GM23338 (cell line): ENCODE measurements at regions not wholly inside any gene's neighbourhood (a gene's known extent, or its start where the extent isn't known, plus 50 kb on each side); places are given as distances from the start of the nearest gene placed in this dataset.

Experiments used
- ATAC-seq: fragments of 200-7000 bp; cut with Tn5 transposase; 3 replicates; pipeline ENCODE4 v1.9.1; 2020
- DNase-seq: peaks from one replicate; pipeline ENCODE4 v3.0.0-alpha.2; 2015; ENCODE audit warnings: low spot score
- H2AFZ ChIP-seq: fragments of 200-600 bp; sonication (generic); 2 replicates; pipeline ENCODE4 v1.8.0; 2016; ENCODE audit warnings: antibody characterized with exemption, mild to moderate bottlenecking, moderate library complexity
- H3F3A ChIP-seq: fragments of 200-600 bp; sonication (generic); replicated peaks from 2 replicates; pipeline ENCODE4 v1.8.0; 2017; ENCODE audit warnings: antibody characterized with exemption, mixed run types, low read depth
- H3K27ac ChIP-seq: fragments of 200-600 bp; sonication (generic); 2 replicates; pipeline ENCODE4 v1.6.1; 2016; ENCODE audit warnings: low read depth
- H3K27me3 ChIP-seq: fragments of 200-600 bp; sonication (generic); 2 replicates; pipeline ENCODE4 v1.8.0; 2016; ENCODE audit warnings: mild to moderate bottlenecking, mixed run types, moderate library complexity; ENCODE audit not compliant: insufficient read depth
- H3K36me3 ChIP-seq: fragments of 200-600 bp; sonication (generic); 2 replicates; pipeline ENCODE4 v1.8.0; 2016; ENCODE audit warnings: mild to moderate bottlenecking; ENCODE audit not compliant: insufficient read depth
- H3K4me1 ChIP-seq: fragments of 200-600 bp; sonication (generic); 2 replicates; pipeline ENCODE4 v1.8.0; 2016; ENCODE audit warnings: mild to moderate bottlenecking, moderate library complexity; ENCODE audit not compliant: insufficient read depth
- H3K4me2 ChIP-seq: fragments of 200-600 bp; sonication (generic); 2 replicates; pipeline ENCODE4 v1.7.1; 2017; ENCODE audit warnings: mixed run types
- H3K4me3 ChIP-seq: fragments of 200-600 bp; sonication (generic); 2 replicates; pipeline ENCODE4 v1.6.1; 2016; ENCODE audit warnings: mixed run types
- H3K79me2 ChIP-seq: fragments of 200-600 bp; sonication (generic); replicated peaks from 2 replicates; pipeline ENCODE4 v1.8.0; 2017; ENCODE audit warnings: mild to moderate bottlenecking; ENCODE audit not compliant: insufficient read depth
- H3K9me2 ChIP-seq: fragments of 200-600 bp; sonication (generic); 2 replicates; pipeline ENCODE4 v1.8.0; 2017; ENCODE audit not compliant: insufficient read depth
- H4K20me1 ChIP-seq: fragments of 200-600 bp; sonication (generic); replicated peaks from 2 replicates; pipeline ENCODE4 v1.8.0; 2017; ENCODE audit warnings: mild to moderate bottlenecking; ENCODE audit not compliant: insufficient read depth
- H3K27ac Mint-ChIP-seq: 2 replicates; pipeline ENCODE4 v1.8.0; 2020; ENCODE audit warnings: inconsistent platforms, mild to moderate bottlenecking, moderate library complexity, mixed read lengths
- H3K27me3 Mint-ChIP-seq: 3 replicates; pipeline ENCODE4 v1.8.0; 2022; ENCODE audit warnings: low read depth, mild to moderate bottlenecking, moderate library complexity, mixed read lengths, inconsistent platforms; ENCODE audit not compliant: insufficient read depth, poor library complexity
- H3K36me3 Mint-ChIP-seq: 3 replicates; pipeline ENCODE4 v1.8.0; 2021; ENCODE audit warnings: low read depth, mild to moderate bottlenecking, inconsistent platforms, moderate library complexity, mixed read lengths
- H3K4me1 Mint-ChIP-seq: 3 replicates; pipeline ENCODE4 v1.8.0; 2020; ENCODE audit warnings: mild to moderate bottlenecking, inconsistent platforms, mixed read lengths
- H3K4me3 Mint-ChIP-seq: 3 replicates; pipeline ENCODE4 v1.8.0; 2021; ENCODE audit warnings: moderate library complexity, mild to moderate bottlenecking, inconsistent platforms, mixed read lengths
- H3K9me3 Mint-ChIP-seq: 3 replicates; pipeline ENCODE4 v1.8.0; 2020; ENCODE audit warnings: moderate library complexity, mild to moderate bottlenecking, inconsistent platforms, mixed read lengths
- CREB1 ChIP-seq: fragments of 250-450 bp; sonication (Bioruptor Pico); IDR thresholded peaks from 2 replicates; pipeline ENCODE4 v1.5.0; 2020; ENCODE audit warnings: low read depth, mild to moderate bottlenecking, moderate library complexity
- EZH2 ChIP-seq: fragments of 200-600 bp; sonication (generic); IDR thresholded peaks from one replicate; pipeline ENCODE4 v1.8.0; 2017; ENCODE audit warnings: antibody characterized with exemption, mild to moderate bottlenecking, low read depth; ENCODE audit not compliant: unreplicated experiment
- EZH2phosphoT487 ChIP-seq: fragments of 200-600 bp; sonication (generic); IDR thresholded peaks from one replicate; pipeline ENCODE4 v1.8.1; 2018; ENCODE audit warnings: antibody characterized with exemption; ENCODE audit not compliant: unreplicated experiment
- JUNB ChIP-seq: IDR thresholded peaks from one replicate; pipeline ENCODE4 v1.6.1; 2016; ENCODE audit warnings: antibody characterized with exemption; ENCODE audit not compliant: unreplicated experiment
- NANOG ChIP-seq: IDR thresholded peaks from 2 replicates; pipeline ENCODE4 v1.6.1; 2016; ENCODE audit warnings: antibody characterized with exemption, borderline replicate concordance
- POLR2AphosphoS5 ChIP-seq: IDR thresholded peaks from 2 replicates; pipeline ENCODE4 v1.6.1; 2016; ENCODE audit warnings: antibody characterized with exemption, low read depth
- ZNF114 ChIP-seq: fragments of 250-450 bp; sonication (Bioruptor Pico); IDR thresholded peaks from 2 replicates; pipeline ENCODE4 v1.5.0; 2020; ENCODE audit warnings: mild to moderate bottlenecking, moderate library complexity
- ZNF462 ChIP-seq: fragments of 250-450 bp; sonication (Bioruptor Pico); IDR thresholded peaks from 2 replicates; pipeline ENCODE4 v1.5.0; 2020; ENCODE audit warnings: mild to moderate bottlenecking, moderate library complexity
- TF ChIP-seq, protein P1 (sequence below): IDR thresholded peaks from one replicate; pipeline ENCODE4 v1.6.1; 2018; ENCODE audit warnings: antibody characterized with exemption; ENCODE audit not compliant: unreplicated experiment

- no peak overlapping the region for H3K27ac Mint-ChIP-seq
- H3K9me3 Mint-ChIP-seq, result no peaks in the 10 kb centered on the region
- Histone ChIP-seq H3K4me1 (peaks cover 7% of the 10 kb centered on the region; the same call in 1 of the 2 replicates), H3K27me3 (no peaks in the 10 kb centered on the region), H3K36me3 (no peaks in the 10 kb centered on the region), H3K27ac (no peak overlapping the region), H4K20me1 (no peaks in the 10 kb centered on the region), H3K4me2 (no peak overlapping the region), H3K4me3 (no peak overlapping the region), H3K79me2 (no peaks in the 10 kb centered on the region), H2AFZ (no peak overlapping the region), H3K9me2 (no peaks in the 10 kb centered on the region), H3F3A (no peaks in the 10 kb centered on the region)
- H3K4me3 Mint-ChIP-seq, result no peak overlapping the region
- no peaks in the 10 kb centered on the region for H3K36me3 Mint-ChIP-seq
- peaks cover 6% of the 10 kb centered on the region; the same call in 2 of the 3 replicates for H3K4me1 Mint-ChIP-seq
- no peaks in the 10 kb centered on the region for H3K27me3 Mint-ChIP-seq
- ATAC-seq (no peak), DNase-seq (no peak)
- TF ChIP-seq JUNB, result no peak
- TF ChIP-seq EZH2, result no peak
- TF ChIP-seq, protein P1, sequence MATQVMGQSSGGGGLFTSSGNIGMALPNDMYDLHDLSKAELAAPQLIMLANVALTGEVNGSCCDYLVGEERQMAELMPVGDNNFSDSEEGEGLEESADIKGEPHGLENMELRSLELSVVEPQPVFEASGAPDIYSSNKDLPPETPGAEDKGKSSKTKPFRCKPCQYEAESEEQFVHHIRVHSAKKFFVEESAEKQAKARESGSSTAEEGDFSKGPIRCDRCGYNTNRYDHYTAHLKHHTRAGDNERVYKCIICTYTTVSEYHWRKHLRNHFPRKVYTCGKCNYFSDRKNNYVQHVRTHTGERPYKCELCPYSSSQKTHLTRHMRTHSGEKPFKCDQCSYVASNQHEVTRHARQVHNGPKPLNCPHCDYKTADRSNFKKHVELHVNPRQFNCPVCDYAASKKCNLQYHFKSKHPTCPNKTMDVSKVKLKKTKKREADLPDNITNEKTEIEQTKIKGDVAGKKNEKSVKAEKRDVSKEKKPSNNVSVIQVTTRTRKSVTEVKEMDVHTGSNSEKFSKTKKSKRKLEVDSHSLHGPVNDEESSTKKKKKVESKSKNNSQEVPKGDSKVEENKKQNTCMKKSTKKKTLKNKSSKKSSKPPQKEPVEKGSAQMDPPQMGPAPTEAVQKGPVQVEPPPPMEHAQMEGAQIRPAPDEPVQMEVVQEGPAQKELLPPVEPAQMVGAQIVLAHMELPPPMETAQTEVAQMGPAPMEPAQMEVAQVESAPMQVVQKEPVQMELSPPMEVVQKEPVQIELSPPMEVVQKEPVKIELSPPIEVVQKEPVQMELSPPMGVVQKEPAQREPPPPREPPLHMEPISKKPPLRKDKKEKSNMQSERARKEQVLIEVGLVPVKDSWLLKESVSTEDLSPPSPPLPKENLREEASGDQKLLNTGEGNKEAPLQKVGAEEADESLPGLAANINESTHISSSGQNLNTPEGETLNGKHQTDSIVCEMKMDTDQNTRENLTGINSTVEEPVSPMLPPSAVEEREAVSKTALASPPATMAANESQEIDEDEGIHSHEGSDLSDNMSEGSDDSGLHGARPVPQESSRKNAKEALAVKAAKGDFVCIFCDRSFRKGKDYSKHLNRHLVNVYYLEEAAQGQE, result no peak
- TF ChIP-seq ZNF114 (CRISPR knock-in tag), result no peak
- no peak for TF ChIP-seq POLR2AphosphoS5
- no peak for TF ChIP-seq NANOG
- TF ChIP-seq CREB1 (CRISPR knock-in tag), result no peak
- no peak for TF ChIP-seq ZNF462
- no peak for TF ChIP-seq EZH2phosphoT487
Observed at GRCh38 chr5:60007729-60008128, 114.2 kb upstream of the PDE4D start.
